ENCODE measurements at regions not wholly inside any gene's neighbourhood (a gene's known extent, or its start where the extent isn't known, plus 50 kb on each side); places are given as distances from the start of the nearest gene placed in this dataset.
"Not testable (repeated sequence)": the region's sequence is repeated elsewhere in the genome, so short reads cannot be mapped to it uniquely, and the experiment has no call there.

DNA sequence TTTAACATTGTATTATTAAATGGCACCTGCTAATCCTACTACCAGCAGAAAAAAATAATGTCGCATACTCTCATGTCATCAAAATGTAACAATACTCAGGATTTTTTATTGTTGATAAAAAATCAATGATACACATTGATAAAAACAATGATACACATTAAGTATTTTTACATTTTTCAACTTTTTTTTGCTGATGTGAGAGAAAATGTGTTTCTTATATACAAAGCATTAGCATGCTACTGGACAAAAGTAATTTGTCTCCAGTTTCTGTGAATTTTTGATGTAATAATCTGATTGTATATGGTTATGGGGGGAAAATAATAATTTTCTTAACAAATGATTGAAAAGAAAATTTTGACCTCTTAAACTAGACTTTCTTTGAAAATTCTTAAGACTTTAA lies 1256.6 kb upstream of the CNTN5 start:
- H3K4me1 ChIP-seq: no peaks in the 10 kb centered on the region
- TF ChIP-seq, protein P1, sequence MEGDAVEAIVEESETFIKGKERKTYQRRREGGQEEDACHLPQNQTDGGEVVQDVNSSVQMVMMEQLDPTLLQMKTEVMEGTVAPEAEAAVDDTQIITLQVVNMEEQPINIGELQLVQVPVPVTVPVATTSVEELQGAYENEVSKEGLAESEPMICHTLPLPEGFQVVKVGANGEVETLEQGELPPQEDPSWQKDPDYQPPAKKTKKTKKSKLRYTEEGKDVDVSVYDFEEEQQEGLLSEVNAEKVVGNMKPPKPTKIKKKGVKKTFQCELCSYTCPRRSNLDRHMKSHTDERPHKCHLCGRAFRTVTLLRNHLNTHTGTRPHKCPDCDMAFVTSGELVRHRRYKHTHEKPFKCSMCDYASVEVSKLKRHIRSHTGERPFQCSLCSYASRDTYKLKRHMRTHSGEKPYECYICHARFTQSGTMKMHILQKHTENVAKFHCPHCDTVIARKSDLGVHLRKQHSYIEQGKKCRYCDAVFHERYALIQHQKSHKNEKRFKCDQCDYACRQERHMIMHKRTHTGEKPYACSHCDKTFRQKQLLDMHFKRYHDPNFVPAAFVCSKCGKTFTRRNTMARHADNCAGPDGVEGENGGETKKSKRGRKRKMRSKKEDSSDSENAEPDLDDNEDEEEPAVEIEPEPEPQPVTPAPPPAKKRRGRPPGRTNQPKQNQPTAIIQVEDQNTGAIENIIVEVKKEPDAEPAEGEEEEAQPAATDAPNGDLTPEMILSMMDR (IDR thresholded peaks at IDR 0.05): no peak
- TF ChIP-seq POLR2A (IDR thresholded peaks at IDR 0.05): no peak
- TF ChIP-seq POLR2AphosphoS5 (IDR thresholded peaks at IDR 0.05): no peak
- TF ChIP-seq EP300 (IDR thresholded peaks at IDR 0.05): no peak
- 98 to 100% methylated on average over 1 of the region's 1 CpG for WGBS, 2 donors

DNA sequence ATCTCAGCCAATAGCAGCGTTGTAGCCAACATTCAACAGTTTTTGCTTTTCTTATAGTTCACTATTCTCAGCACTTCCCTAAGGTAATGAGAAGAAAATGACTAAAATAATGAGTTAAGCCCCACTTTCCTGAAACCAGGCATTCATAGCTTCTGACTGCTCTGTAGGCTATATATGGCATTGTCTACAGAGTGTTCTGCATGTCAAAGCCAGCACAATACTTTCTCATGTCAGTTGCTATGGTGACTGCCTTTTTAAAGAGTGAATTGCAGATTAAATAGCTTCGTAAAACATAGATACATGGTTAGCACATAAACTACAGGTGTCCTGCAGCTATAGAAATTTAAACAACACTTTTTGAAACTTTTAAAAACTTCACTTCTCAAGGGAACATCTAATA lies 1256.1 kb upstream of the CNTN5 start:
- 68 to 75% methylated on average over 2 of the region's 2 CpGs for WGBS, 2 donors
- Histone ChIP-seq H3K27ac (no peak overlapping the region), H3K27me3 (no peaks in the 10 kb centered on the region), H3K36me3 (no peaks in the 10 kb centered on the region), H3K4me1 (no peaks in the 10 kb centered on the region), H3K4me3 (no peak overlapping the region), H3K9me3 (no peaks in the 10 kb centered on the region)
- no peak for DNase-seq
- no peak for TF ChIP-seq POLR2AphosphoS5 (IDR thresholded peaks at IDR 0.05)
- TF ChIP-seq, protein P1 (IDR thresholded peaks at IDR 0.05): no peak
- TF ChIP-seq POLR2A (IDR thresholded peaks at IDR 0.05): no peak
- no peak for TF ChIP-seq EP300 (IDR thresholded peaks at IDR 0.05)
- intact Hi-C loops (cut with DNase I): no loop called here

More for the DNA sequence above, 1256.6 kb upstream of the CNTN5 start:
- Histone ChIP-seq H3K27ac (no peak overlapping the region), H3K27me3 (no peaks in the 10 kb centered on the region), H3K4me3 (no peak overlapping the region), H3K9me3 (no peaks in the 10 kb centered on the region), H3K36me3 (no peaks in the 10 kb centered on the region)
- no peak for DNase-seq
- intact Hi-C loops (cut with DNase I): no loop called here

DNA sequence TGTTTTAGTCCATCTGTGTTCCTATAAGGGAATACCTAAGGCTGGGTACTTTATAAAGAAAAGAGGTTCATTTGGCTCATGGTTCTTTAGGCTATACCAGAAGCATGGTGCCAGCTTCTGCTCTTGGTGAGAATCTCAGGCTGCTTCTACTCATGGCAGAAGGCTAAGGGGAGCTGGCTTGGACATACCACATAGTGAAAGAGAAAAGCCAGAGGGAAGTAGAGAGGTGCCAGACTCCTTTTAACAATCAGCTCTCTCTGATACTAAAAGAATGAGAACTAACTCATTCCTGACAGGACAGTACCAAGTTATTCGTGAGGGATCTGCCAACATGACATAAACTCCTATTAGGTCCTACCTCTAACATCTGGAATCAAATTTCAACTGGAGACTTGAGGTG lies 1250.2 kb upstream of the CNTN5 start:
- no peak overlapping the region for H3K4me3 ChIP-seq
- no peak for TF ChIP-seq POLR2AphosphoS5 (IDR thresholded peaks at IDR 0.05)
- TF ChIP-seq, protein P1 (IDR thresholded peaks at IDR 0.05): no peak
- intact Hi-C loops (cut with DNase I): no loop called here
- H3K4me1 ChIP-seq: no peaks in the 10 kb centered on the region
- no peak for DNase-seq
- H3K9me3 ChIP-seq: no peaks in the 10 kb centered on the region
- H3K27ac ChIP-seq: no peak overlapping the region
- no peaks in the 10 kb centered on the region for H3K36me3 ChIP-seq
- H3K27me3 ChIP-seq: no peaks in the 10 kb centered on the region
- 73 to 80% methylated on average over 1 of the region's 1 CpG for WGBS, 2 donors

DNA sequence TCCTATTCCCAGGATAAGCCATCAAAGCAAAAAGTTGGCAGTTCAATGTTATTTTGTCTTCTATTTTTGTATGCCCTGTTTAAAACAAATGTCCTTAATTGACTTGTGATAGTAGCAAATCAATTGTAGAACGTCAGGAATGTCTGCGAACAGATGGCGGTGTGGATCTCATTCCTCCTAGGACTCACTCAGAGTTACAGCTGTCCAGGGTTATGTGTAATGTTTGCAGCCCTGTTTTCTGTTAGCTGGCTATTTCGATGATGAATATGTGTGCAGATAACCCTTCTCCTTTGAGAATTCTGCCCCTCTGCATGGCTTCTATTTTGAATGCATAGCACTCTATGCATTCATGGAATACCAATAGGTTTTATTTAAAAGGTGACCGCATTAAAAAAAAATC lies 1248.0 kb upstream of the CNTN5 start:
- intact Hi-C loops (cut with DNase I): no loop called here
- Histone ChIP-seq H3K4me3 (no peak overlapping the region), H3K27ac (no peak overlapping the region), H3K9me3 (peaks cover 0 to 3% (median 0%) of the 10 kb centered on the region in 4 donors), H3K36me3 (no peaks in the 10 kb centered on the region), H3K4me1 (no peaks in the 10 kb centered on the region), H3K27me3 (no peaks in the 10 kb centered on the region)
- 71% methylated on average over 5 of the region's 5 CpGs for WGBS, 2 donors
- TF ChIP-seq POLR2AphosphoS5 (IDR thresholded peaks at IDR 0.05) (no peak), POLR2A (IDR thresholded peaks at IDR 0.05) (no peak), EP300 (IDR thresholded peaks at IDR 0.05) (no peak)
- TF ChIP-seq, protein P1 (IDR thresholded peaks at IDR 0.05): no peak
- no peak for DNase-seq

DNA sequence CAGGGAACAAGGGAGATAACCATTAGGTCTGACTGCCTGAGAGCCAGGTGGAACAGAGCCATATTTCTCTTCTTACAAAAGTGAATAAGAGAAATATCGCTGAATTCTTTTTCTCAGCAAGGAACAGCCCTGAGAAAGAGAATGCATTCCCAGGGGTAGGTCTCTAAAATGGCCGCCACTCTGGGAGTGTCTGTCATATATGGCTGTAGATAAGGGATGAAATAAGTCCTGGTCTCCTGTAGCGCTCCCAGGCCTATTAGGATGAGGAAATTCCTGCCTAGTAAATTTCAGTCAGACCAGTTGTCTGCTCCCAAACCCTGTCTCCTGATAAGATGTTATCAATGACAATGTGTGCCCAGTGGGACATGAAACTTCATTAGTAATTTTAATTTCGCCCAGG lies 1236.4 kb upstream of the CNTN5 start:
- H3K9me3 ChIP-seq; H3K27ac ChIP-seq; H3K36me3 ChIP-seq; intact Hi-C loops (cut with DNase I); DNase-seq; H3K27me3 ChIP-seq; H3K4me1 ChIP-seq; H3K4me3 ChIP-seq: not testable (repeated sequence)
- 80 to 94% methylated on average over 4 of the region's 4 CpGs for WGBS, 2 donors

Measured in sigmoid colon (tissue), 6 donors.